Esophagus (tissue), 2 donors: ENCODE measurements at regions not wholly inside any gene's neighbourhood (a gene's known extent, or its start where the extent isn't known, plus 50 kb on each side); places are given as distances from the start of the nearest gene placed in this dataset.

Source experiments
- H3K27ac ChIP-seq, 2 donors: one replicate each; pipeline ENCODE4 v1.5.1; 2013; ENCODE audit warnings: low read depth in 2 of 2, mild to moderate bottlenecking in 2 of 2, inconsistent platforms in 1 of 2, low read length in 1 of 2, moderate library complexity in 1 of 2
- H3K27me3 ChIP-seq, 2 donors: one replicate each; pipeline ENCODE4 v1.6.1; 2013; ENCODE audit warnings: low read length in 2 of 2, control low read depth in 1 of 2, mild to moderate bottlenecking in 1 of 2; ENCODE audit not compliant: insufficient read depth in 2 of 2, control insufficient read depth in 1 of 2
- H3K36me3 ChIP-seq, 2 donors: one replicate each; pipeline ENCODE4 v1.6.1; 2013; ENCODE audit warnings: low read length in 1 of 2; ENCODE audit not compliant: control insufficient read depth in 2 of 2, insufficient read depth in 2 of 2
- H3K4me1 ChIP-seq, 2 donors: one replicate each; pipeline ENCODE4 v1.6.1; 2013; ENCODE audit warnings: low read length in 1 of 2; ENCODE audit not compliant: control insufficient read depth in 2 of 2, insufficient read depth in 2 of 2
- H3K4me3 ChIP-seq, 2 donors: one replicate each; pipeline ENCODE4 v1.5.1; 2013; ENCODE audit warnings: low read length in 2 of 2, mild to moderate bottlenecking in 2 of 2, low read depth in 1 of 2, moderate library complexity in 1 of 2
- H3K9me3 ChIP-seq, 2 donors: one replicate each; pipeline ENCODE4 v1.6.1; 2013; ENCODE audit warnings: mild to moderate bottlenecking in 2 of 2, low read depth in 1 of 2, low read length in 1 of 2, moderate library complexity in 1 of 2; ENCODE audit not compliant: control insufficient read depth in 2 of 2, insufficient read depth in 1 of 2
- WGBS, 2 donors: extraction: QIAGEN DNeasy Blood & Tissue Kit; methylation state at CpG; one replicate each; pipeline ENCODE4 v1.1.7; 2013; 5-methylcytosine and 5-hydroxymethylcytosine counted together
- donor health status: healthy with polysubstance abuse.
- donor health status: Bipolar disorder and iron deficiency.

DNA sequence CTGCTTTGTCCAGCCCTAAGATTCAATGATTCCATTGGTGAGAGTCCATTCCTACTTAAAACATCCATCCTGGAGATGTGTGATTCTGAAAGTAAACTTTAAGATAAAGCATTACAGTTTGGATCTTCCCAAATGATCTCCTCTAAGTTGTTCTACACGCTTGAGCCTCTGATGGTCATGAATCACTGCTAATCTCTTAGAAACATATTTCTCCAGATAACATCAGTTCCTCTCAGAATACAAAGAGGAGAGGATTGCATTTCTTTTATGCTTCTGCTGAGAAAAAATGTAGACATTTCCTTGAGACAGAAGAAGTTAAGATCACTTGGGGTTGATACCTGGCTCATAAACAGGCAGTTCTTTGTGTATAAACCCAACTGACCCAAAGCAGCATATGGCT lies 281.2 kb upstream of the DPH6 start:
- WGBS, 2 donors = 53 to 59% methylated on average over 1 of the region's 1 CpG
- H3K4me1 ChIP-seq = no peaks in the 10 kb centered on the region

DNA sequence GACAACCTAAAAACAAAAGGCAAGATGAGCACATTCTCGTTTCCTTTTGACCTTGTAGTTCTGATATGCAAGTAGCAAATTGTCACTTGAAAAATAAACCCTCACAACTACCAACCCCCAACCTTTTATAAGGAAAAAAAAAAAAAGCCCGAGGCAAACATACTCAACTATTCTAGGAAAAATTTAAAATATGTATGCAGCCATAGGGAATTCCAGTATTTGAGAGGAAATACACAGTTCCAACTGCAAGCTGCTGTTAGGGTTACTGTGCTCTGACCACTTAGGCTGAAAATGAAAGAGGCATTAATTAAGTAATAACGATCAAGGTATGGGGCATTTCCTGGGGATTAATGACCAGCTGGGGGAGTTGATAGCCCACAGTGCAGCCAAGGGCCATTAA lies 281.9 kb upstream of the DPH6 start:
- 30 to 36% methylated on average over 3 of the region's 3 CpGs for WGBS, 2 donors
- no peak overlapping the region for H3K27ac ChIP-seq
- H3K9me3 ChIP-seq = no peaks in the 10 kb centered on the region
- no peak overlapping the region for H3K4me3 ChIP-seq
- H3K27me3 ChIP-seq = no peaks in the 10 kb centered on the region
- no peaks in the 10 kb centered on the region for H3K4me1 ChIP-seq
- H3K36me3 ChIP-seq = no peaks in the 10 kb centered on the region

More for the DNA sequence above, 281.2 kb upstream of the DPH6 start:
- Histone ChIP-seq H3K27me3 (no peaks in the 10 kb centered on the region), H3K27ac (no peak overlapping the region), H3K36me3 (no peaks in the 10 kb centered on the region), H3K9me3 (no peaks in the 10 kb centered on the region), H3K4me3 (no peak overlapping the region)

DNA sequence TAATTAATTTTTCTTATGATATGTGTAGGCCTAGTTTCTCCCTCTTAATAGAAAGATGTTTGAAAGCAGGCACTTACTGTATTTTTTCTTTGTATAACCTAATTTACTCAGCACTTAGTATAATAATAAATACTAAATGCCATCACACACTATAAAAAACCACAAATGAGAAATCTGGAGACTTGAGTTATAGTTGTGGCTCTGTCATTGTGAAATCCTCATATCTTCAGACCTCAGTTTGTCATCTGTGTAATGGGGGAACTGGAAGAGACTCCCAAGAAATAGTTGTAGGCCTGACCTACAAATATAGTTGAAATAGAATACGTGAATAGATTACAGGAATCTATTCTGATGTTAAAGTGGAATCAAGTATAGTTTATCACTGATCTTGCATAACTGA lies 287.6 kb upstream of the DPH6 start:
- Histone ChIP-seq H3K36me3 (no peaks in the 10 kb centered on the region), H3K27ac (no peak overlapping the region), H3K9me3 (no peaks in the 10 kb centered on the region), H3K27me3 (no peaks in the 10 kb centered on the region), H3K4me3 (no peak overlapping the region), H3K4me1 (no peaks in the 10 kb centered on the region)
- WGBS, 2 donors = 60 to 75% methylated on average over 1 of the region's 1 CpG

DNA sequence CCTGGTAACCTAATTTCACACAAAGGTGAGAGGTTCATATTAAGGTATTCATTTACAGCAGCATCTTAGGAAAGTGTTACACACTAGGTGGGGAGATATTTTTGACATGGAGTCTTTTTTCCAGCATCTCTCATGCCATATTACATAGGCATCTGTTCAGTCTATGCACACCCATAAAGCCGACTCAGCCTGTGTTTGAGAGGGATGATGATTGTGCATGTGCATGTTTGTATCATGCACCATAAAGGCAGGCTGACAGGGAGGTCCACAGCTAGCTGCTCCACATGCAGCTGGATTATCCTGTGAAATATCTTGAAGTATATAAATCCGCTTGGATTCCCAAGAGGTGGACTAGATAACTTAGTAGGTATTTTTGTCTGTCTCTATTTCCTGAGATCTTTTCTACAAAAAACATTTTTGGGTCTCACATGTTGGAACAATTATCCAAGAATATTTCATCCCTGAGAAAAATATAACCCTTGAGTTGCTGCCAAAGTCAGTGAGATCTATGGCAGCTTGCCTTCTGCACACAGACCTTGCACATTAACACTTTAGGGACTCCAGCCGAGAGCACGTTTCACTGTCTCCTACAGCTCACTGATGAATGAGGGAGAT lies 288.4 kb upstream of the DPH6 start:
- Histone ChIP-seq H3K27me3 (no peaks in the 10 kb centered on the region), H3K36me3 (no peaks in the 10 kb centered on the region), H3K4me3 (no peak overlapping the region), H3K4me1 (no peaks in the 10 kb centered on the region), H3K27ac (no peak overlapping the region), H3K9me3 (no peaks in the 10 kb centered on the region)
- 43 to 51% methylated on average over 4 of the region's 4 CpGs for WGBS, 2 donors

DNA sequence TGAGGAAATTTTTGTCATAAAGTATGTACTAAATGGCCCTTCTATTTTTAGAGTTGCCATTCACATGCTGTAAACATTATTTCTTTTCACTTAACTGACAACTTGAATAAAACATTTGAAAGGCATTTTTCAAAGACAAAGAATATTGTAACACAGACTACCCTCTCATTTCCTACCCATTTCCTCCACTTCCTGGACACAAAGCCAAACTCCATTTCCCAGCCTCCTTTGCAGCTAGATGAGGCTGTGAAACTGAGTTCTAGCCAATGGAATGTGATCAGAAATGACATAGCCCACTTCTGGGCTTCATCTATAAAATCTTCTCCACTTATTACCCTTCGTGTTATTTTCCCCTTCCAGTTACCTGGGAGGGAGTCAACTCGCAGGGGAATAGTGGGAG lies 288.9 kb upstream of the DPH6 start:
- Histone ChIP-seq H3K27ac (no peak overlapping the region), H3K4me3 (no peak overlapping the region), H3K27me3 (no peaks in the 10 kb centered on the region), H3K36me3 (no peaks in the 10 kb centered on the region), H3K9me3 (no peaks in the 10 kb centered on the region), H3K4me1 (no peaks in the 10 kb centered on the region)
- WGBS, 2 donors = 89 to 90% methylated on average over 2 of the region's 2 CpGs

DNA sequence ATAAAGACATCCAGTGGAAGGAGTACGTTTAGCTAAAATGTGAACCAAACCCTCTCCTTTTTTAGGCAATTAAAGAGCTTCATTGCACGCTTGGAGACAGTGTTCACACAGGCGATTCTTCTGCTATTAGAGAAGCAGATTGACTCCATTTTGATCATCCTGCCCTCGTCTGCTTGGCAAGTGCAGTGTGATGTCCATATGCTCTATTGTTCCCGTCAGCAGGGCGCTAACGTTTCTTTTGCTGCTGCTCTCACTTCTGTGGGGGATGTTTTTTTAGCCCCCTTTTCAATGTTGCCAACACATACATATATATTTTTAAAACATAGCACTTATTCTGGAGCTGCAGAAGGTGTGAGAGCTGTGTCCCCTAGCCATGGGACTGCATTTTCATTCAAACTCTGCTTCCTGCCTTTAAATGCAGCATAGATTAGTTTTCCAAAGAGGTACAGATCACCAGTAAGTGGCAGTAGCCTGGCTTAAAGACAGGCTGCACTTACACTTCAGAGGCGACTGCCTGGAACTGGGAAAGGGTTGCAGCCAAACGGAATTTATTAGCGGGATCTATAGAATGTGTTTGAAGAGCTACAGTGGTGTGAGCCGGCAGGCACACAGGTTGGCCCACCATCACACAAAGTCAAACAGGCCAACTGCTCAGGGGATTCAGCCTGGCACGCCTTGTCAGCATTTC lies 292.6 kb upstream of the DPH6 start:
- Histone ChIP-seq H3K27me3 (no peaks in the 10 kb centered on the region), H3K36me3 (no peaks in the 10 kb centered on the region), H3K9me3 (no peaks in the 10 kb centered on the region), H3K4me3 (no peak overlapping the region), H3K4me1 (peaks cover 0 to 2% of the 10 kb centered on the region in 2 donors), H3K27ac (no peak overlapping the region)
- WGBS, 2 donors = 84 to 90% methylated on average over 12 of the region's 12 CpGs

DNA sequence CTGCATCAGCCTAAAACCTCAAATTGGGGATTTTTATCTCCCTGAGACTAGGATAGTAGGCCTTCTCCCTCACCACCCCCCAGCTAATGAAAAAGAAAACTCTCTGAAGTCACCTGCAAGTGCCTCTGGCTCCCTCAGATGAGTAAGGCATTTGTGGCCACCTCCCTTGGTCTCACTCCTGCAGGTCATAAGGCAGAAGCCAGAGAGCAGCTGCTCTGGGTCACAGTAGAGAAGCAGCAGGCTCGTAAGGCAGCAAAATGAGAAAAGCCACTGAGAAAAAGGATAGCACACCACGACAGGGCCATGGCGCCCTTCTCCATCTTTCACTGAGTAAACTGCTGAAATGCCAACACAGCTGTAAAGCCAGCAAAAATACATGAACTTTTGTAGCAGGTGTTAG lies 296.7 kb upstream of the DPH6 start:
- Histone ChIP-seq H3K9me3 (no peaks in the 10 kb centered on the region), H3K27me3 (no peaks in the 10 kb centered on the region), H3K36me3 (no peaks in the 10 kb centered on the region), H3K4me3 (no peak overlapping the region), H3K27ac (no peak overlapping the region), H3K4me1 (peaks cover 0 to 2% of the 10 kb centered on the region in 2 donors)
- WGBS, 2 donors = 92% methylated on average over 3 of the region's 3 CpGs

DNA sequence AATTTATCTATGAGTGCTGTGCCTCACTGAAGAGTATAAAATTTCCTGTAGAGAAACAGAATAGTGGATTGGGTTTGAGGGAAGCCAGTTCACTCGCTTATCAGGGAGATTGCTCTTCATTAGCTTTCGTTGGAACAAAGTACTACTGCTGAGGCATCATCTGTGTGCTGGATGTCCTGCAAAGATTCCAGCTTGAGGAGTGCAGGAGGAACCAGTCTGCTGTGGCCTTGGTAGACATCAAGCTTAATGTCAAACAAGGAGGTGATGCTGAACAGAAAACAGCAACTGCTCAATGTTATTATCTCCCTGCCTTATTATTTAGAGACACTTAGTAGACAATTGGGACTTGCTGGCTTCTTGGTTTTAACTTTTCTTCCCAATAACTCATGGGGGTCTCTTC lies 297.5 kb upstream of the DPH6 start:
- Histone ChIP-seq H3K9me3 (no peaks in the 10 kb centered on the region), H3K27me3 (no peaks in the 10 kb centered on the region), H3K4me3 (no peak overlapping the region), H3K4me1 (peaks cover 0 to 2% of the 10 kb centered on the region in 2 donors), H3K36me3 (no peaks in the 10 kb centered on the region), H3K27ac (no peak overlapping the region)
- 91 to 95% methylated on average over 2 of the region's 2 CpGs for WGBS, 2 donors

DNA sequence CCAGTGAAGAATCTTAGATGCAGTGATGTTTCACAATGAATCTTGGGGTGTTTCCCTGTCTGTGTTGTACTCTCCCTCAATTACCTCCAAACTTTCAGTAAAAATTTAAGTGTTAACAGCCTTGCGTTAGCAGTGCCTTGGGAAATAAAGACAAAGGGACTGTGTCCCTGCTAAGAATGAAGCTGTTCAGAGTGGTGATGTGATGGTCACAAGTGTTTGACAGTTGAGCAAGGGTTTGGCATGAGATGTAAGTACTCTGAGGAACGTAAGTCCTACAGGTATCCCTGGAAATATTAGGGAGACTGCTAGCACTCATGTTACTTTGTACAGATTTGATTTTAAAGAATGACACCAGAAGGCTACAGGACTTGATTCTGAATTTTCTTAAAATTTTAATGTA lies 304.3 kb upstream of the DPH6 start:
- no peaks in the 10 kb centered on the region for H3K36me3 ChIP-seq
- no peak overlapping the region for H3K4me3 ChIP-seq
- no peaks in the 10 kb centered on the region for H3K4me1 ChIP-seq
- no peaks in the 10 kb centered on the region for H3K27me3 ChIP-seq
- H3K9me3 ChIP-seq = no peaks in the 10 kb centered on the region
- WGBS, 2 donors = 90 to 93% methylated on average over 2 of the region's 2 CpGs
- H3K27ac ChIP-seq = no peak overlapping the region

DNA sequence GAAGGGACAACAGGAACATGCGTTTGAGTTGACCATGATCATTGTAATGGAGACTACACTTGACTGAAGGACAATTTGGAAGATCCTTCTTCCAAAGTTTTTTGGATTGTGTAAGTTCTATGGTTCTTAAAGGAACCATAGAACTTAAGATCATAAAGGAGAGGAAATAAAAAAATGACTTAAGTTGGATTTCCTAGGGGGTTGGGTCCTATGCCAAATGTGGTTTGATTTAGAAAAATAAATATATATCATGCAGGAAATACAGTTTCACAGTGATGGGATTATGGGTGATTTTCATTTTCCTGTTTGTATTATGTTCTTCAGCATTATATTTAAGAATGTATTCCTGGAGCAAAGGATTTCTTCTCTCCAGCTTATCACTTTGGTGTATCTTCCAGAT lies 305.5 kb upstream of the DPH6 start:
- H3K36me3 ChIP-seq = no peaks in the 10 kb centered on the region
- WGBS, 2 donors = 90 to 94% methylated on average over 1 of the region's 1 CpG
- no peaks in the 10 kb centered on the region for H3K9me3 ChIP-seq
- H3K4me1 ChIP-seq = no peaks in the 10 kb centered on the region
- H3K27me3 ChIP-seq = no peaks in the 10 kb centered on the region
- no peak overlapping the region for H3K4me3 ChIP-seq
- H3K27ac ChIP-seq = no peak overlapping the region
